ENCODE measurements at regions not wholly inside any gene's neighbourhood (a gene's known extent, or its start where the extent isn't known, plus 50 kb on each side); places are given as distances from the start of the nearest gene placed in this dataset.

GRCh38 chr1:166221316-166221715 lies 54.5 kb upstream of the FAM78B start:
- DNase-seq = no peak

GRCh38 chr1:166233750-166234366 lies 67.1 kb upstream of the FAM78B start:
- DNase-seq = no peak

GRCh38 chr1:166235728-166236127 lies 68.9 kb upstream of the FAM78B start:
- DNase-seq = no peak

- peak; percentile 51 for DNase-seq
These were observed 70.9 kb upstream of the FAM78B start for GRCh38 chr1:166237675-166238074.

- DNase-seq = no peak
These were observed 86.4 kb upstream of the FAM78B start for GRCh38 chr1:166253076-166253779.

- no peak for DNase-seq
These were observed 91.2 kb upstream of the FAM78B start for GRCh38 chr1:166258017-166258416.

GRCh38 chr1:166261511-166261910 lies 94.7 kb upstream of the FAM78B start:
- DNase-seq = no peak

- DNase-seq = no peak
These were observed 103.8 kb upstream of the FAM78B start for GRCh38 chr1:166270476-166271150.

GRCh38 chr1:166271151-166271538 lies 104.3 kb upstream of the FAM78B start:
- no peak for DNase-seq

GRCh38 chr1:166272155-166272554 lies 105.4 kb upstream of the FAM78B start:
- no peak for DNase-seq

GRCh38 chr1:166272851-166273250 lies 106.0 kb upstream of the FAM78B start:
- no peak for DNase-seq

GRCh38 chr1:166273618-166274017 lies 106.8 kb upstream of the FAM78B start:
- DNase-seq = no peak

- DNase-seq = no peak
These were observed 115.8 kb upstream of the FAM78B start for GRCh38 chr1:166282391-166283137.

GRCh38 chr1:166283190-166283589 lies 116.4 kb upstream of the FAM78B start:
- no peak for DNase-seq

- no peak for DNase-seq
These were observed 116.8 kb upstream of the FAM78B start for GRCh38 chr1:166283600-166283999.

- DNase-seq = no peak
These were observed 122.7 kb upstream of the FAM78B start for GRCh38 chr1:166289309-166290050.

GRCh38 chr1:166295656-166296055 lies 128.9 kb upstream of the FAM78B start:
- no peak for DNase-seq

GRCh38 chr1:166297993-166298392 lies 131.2 kb upstream of the FAM78B start:
- DNase-seq = no peak

- DNase-seq = no peak
These were observed 134.0 kb upstream of the FAM78B start for GRCh38 chr1:166300767-166301166.

- no peak for DNase-seq
These were observed 136.4 kb upstream of the FAM78B start for GRCh38 chr1:166302989-166303758.

GRCh38 chr1:166304131-166304530 lies 137.3 kb upstream of the FAM78B start:
- DNase-seq = no peak

GRCh38 chr1:166305371-166305770 lies 138.6 kb upstream of the FAM78B start:
- no peak for DNase-seq
